Ectodermal cell (in vitro differentiated cells): ENCODE measurements at regions not wholly inside any gene's neighbourhood (a gene's known extent, or its start where the extent isn't known, plus 50 kb on each side); places are given as distances from the start of the nearest gene placed in this dataset.

Experiments used
- H3K27ac ChIP-seq: 2 replicates; pipeline ENCODE4 v1.7.0; 2013; ENCODE audit warnings: mild to moderate bottlenecking, low read depth, low read length; ENCODE audit not compliant: insufficient read depth, poor library complexity, severe bottlenecking
- H3K27me3 ChIP-seq: 2 replicates; pipeline ENCODE4 v1.7.0; 2013; ENCODE audit warnings: mild to moderate bottlenecking, low read length; ENCODE audit not compliant: insufficient read depth, control insufficient read depth, poor library complexity, severe bottlenecking
- H3K36me3 ChIP-seq: one replicate; pipeline ENCODE4 v1.7.0; 2013; ENCODE audit warnings: low read length; ENCODE audit not compliant: control insufficient read depth, insufficient read depth
- H3K4me1 ChIP-seq: one replicate; pipeline ENCODE4 v1.7.0; 2013; ENCODE audit warnings: low read length; ENCODE audit not compliant: control insufficient read depth, insufficient read depth
- H3K4me3 ChIP-seq: 2 replicates; pipeline ENCODE4 v1.7.0; 2013; ENCODE audit warnings: low read depth, low read length, control low read depth; ENCODE audit not compliant: insufficient read depth
- H3K9me3 ChIP-seq: 2 replicates; pipeline ENCODE4 v1.7.0; 2013; ENCODE audit warnings: mild to moderate bottlenecking, low read length, moderate library complexity; ENCODE audit not compliant: control insufficient read depth
- WGBS, 2 experiments: methylation state at CpG; one replicate each; pipeline ENCODE4 v1.1.7; 2013; ENCODE audit warnings: missing lambda C conversion rate in 2 of 2; 5-methylcytosine and 5-hydroxymethylcytosine counted together

- Histone ChIP-seq H3K27me3 (no peaks in the 10 kb centered on the region), H3K4me1 (no peaks in the 10 kb centered on the region), H3K9me3 (no peaks in the 10 kb centered on the region), H3K36me3 (no peaks in the 10 kb centered on the region), H3K27ac (no peak overlapping the region), H3K4me3 (no peak overlapping the region)
- WGBS, 2 experiments, result 92 to 93% methylated on average over 5 of the region's 5 CpGs
Measured at GRCh38 chr10:58898854-58899573, 277.4 kb upstream of the PHYHIPL start.

- Histone ChIP-seq H3K36me3 (no peaks in the 10 kb centered on the region), H3K4me3 (no peak overlapping the region)
Measured at GRCh38 chr10:58901092-58901646, 275.3 kb upstream of the PHYHIPL start.

GRCh38 chr10:58903071-58903470 lies 273.4 kb upstream of the PHYHIPL start:
- 100% methylated on average over 1 of the region's 1 CpG; no CpG with 5 or more reads in 1 of the 2 experiments for WGBS, 2 experiments
- no peaks in the 10 kb centered on the region for H3K4me1 ChIP-seq

More at GRCh38 chr10:58901092-58901646, 275.3 kb upstream of the PHYHIPL start:
- no peaks in the 10 kb centered on the region for H3K27me3 ChIP-seq
- WGBS, 2 experiments, result 92 to 96% methylated on average over 2 of the region's 2 CpGs
- H3K9me3 ChIP-seq, result no peaks in the 10 kb centered on the region
- H3K4me1 ChIP-seq, result no peaks in the 10 kb centered on the region
- no peak overlapping the region for H3K27ac ChIP-seq

GRCh38 chr10:58909881-58910280 lies 266.6 kb upstream of the PHYHIPL start:
- Histone ChIP-seq H3K4me3 (no peak overlapping the region), H3K27me3 (no peaks in the 10 kb centered on the region), H3K9me3 (no peaks in the 10 kb centered on the region), H3K27ac (no peak overlapping the region), H3K36me3 (no peaks in the 10 kb centered on the region), H3K4me1 (no peaks in the 10 kb centered on the region)
- 90 to 94% methylated on average over 2 of the region's 2 CpGs for WGBS, 2 experiments

More at GRCh38 chr10:58903071-58903470, 273.4 kb upstream of the PHYHIPL start:
- Histone ChIP-seq H3K36me3 (no peaks in the 10 kb centered on the region), H3K4me3 (no peak overlapping the region), H3K9me3 (no peaks in the 10 kb centered on the region), H3K27me3 (no peaks in the 10 kb centered on the region), H3K27ac (no peak overlapping the region)

DNA sequence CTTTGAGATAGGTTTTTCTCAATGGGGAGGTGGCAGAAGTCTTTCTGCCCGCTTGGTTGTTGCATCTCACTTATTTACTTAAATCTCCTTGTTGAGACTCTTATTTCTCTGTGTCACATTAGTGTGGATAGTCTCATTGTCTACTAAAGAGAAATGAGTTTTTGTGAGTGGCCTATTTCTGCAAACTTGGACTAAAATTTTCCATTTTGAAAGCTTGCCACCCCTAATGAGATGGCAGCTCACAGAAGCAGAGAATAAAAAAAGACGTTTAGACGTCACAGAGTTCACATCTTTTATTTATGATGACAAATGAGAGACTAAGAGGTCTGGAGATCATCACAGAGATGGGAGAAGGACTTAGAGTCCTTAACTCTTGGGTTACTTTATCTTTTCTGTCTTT lies 262.7 kb upstream of the PHYHIPL start:
- Histone ChIP-seq H3K4me1 (no peaks in the 10 kb centered on the region), H3K27me3 (no peaks in the 10 kb centered on the region), H3K4me3 (no peak overlapping the region), H3K27ac (no peak overlapping the region), H3K36me3 (no peaks in the 10 kb centered on the region), H3K9me3 (no peaks in the 10 kb centered on the region)
- WGBS, 2 experiments, result 86 to 92% methylated on average over 2 to 3 of the region's 3 CpGs

- no peak overlapping the region for H3K27ac ChIP-seq
- H3K36me3 ChIP-seq, result no peaks in the 10 kb centered on the region
- no peaks in the 10 kb centered on the region for H3K27me3 ChIP-seq
- H3K9me3 ChIP-seq, result no peaks in the 10 kb centered on the region
- peaks cover 12% of the 10 kb centered on the region for H3K4me1 ChIP-seq
- 93 to 97% methylated on average over 1 to 2 of the region's 2 CpGs for WGBS, 2 experiments
- H3K4me3 ChIP-seq, result no peak overlapping the region
Measured at GRCh38 chr10:58918887-58919286, 257.6 kb upstream of the PHYHIPL start.

- H3K36me3 ChIP-seq, result no peaks in the 10 kb centered on the region
- no peak overlapping the region for H3K27ac ChIP-seq
- no peak overlapping the region for H3K4me3 ChIP-seq
- no peaks in the 10 kb centered on the region for H3K27me3 ChIP-seq
- peaks cover 12% of the 10 kb centered on the region for H3K4me1 ChIP-seq
- no peaks in the 10 kb centered on the region for H3K9me3 ChIP-seq
- 33 to 42% methylated on average over 3 of the region's 3 CpGs for WGBS, 2 experiments
Measured at GRCh38 chr10:58919927-58920654, 256.4 kb upstream of the PHYHIPL start.

GRCh38 chr10:58920655-58921003 lies 255.8 kb upstream of the PHYHIPL start:
- H3K27me3 ChIP-seq, result no peaks in the 10 kb centered on the region
- no peaks in the 10 kb centered on the region for H3K36me3 ChIP-seq
- no peaks in the 10 kb centered on the region for H3K9me3 ChIP-seq
- peaks cover 12% of the 10 kb centered on the region for H3K4me1 ChIP-seq
- no peak overlapping the region for H3K27ac ChIP-seq
- H3K4me3 ChIP-seq, result no peak overlapping the region

DNA sequence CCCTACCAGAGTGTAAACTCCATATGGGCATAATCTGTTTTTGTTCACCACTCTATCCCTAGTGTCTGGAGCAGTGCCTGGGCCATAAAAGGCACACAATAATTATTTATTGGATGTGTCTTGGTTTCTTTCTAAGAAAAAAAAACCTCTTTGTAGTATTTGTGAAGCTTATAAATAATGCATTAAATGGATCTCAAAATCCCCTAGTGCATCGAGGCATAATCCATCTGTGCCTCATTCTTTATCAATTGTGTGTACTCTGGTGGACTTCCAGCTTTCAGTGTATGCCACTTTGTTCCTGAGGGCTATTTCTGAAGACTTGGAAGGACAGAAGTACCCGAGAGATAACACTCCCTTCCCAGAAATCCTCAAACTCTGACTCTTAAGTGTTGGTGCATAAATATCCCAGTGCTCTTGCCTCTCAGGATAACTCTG lies 255.0 kb upstream of the PHYHIPL start:
- no peak overlapping the region for H3K4me3 ChIP-seq
- H3K9me3 ChIP-seq, result no peaks in the 10 kb centered on the region
- H3K27ac ChIP-seq, result no peak overlapping the region
- 90 to 93% methylated on average over 2 of the region's 2 CpGs for WGBS, 2 experiments
- H3K4me1 ChIP-seq, result peaks cover 12% of the 10 kb centered on the region
- H3K36me3 ChIP-seq, result no peaks in the 10 kb centered on the region
- no peaks in the 10 kb centered on the region for H3K27me3 ChIP-seq

DNA sequence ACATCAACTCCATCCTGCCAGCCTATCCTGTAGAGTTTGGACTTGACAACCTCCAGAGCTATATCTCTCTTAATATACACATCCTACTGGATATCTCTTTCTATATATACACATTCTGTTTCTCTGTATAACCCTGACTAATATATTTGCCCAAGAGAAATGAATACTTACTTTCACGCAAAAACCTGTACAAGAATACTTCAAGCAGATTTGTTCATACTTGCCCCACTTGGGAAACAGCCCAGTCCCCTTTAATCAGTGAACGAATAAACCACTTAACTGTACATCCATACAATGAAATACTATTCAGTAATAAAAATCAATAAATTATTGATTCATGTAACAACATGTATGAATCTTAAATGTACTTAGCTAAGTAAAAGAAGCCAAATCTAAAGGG lies 251.1 kb upstream of the PHYHIPL start:
- no peak overlapping the region for H3K4me3 ChIP-seq
- H3K27me3 ChIP-seq, result no peaks in the 10 kb centered on the region
- 78 to 90% methylated on average over 2 of the region's 2 CpGs for WGBS, 2 experiments
- no peaks in the 10 kb centered on the region for H3K9me3 ChIP-seq
- H3K4me1 ChIP-seq, result peaks cover 6% of the 10 kb centered on the region
- H3K36me3 ChIP-seq, result no peaks in the 10 kb centered on the region
- H3K27ac ChIP-seq, result no peak overlapping the region
